Dendritic cell treated with granulocyte-macrophage colony-stimulating factor and Interleukin-4, amounts not matched to agents 40 ng/mL and 50 ng/mL, for 4 days (primary cell): ENCODE measurements at regions not wholly inside any gene's neighbourhood (a gene's known extent, or its start where the extent isn't known, plus 50 kb on each side); places are given as distances from the start of the nearest gene placed in this dataset.
"Not testable (repeated sequence)": the region's sequence is repeated elsewhere in the genome, so short reads cannot be mapped to it uniquely, and the experiment has no call there.

Experiments used
- H3K27ac Mint-ChIP-seq: one replicate; pipeline ENCODE4 v1.8.0; 2022; ENCODE audit warnings: mild to moderate bottlenecking, mixed read lengths
- H3K27me3 Mint-ChIP-seq: one replicate; pipeline ENCODE4 v1.8.0; 2022; ENCODE audit warnings: mild to moderate bottlenecking, mixed read lengths
- H3K36me3 Mint-ChIP-seq: one replicate; pipeline ENCODE4 v1.8.0; 2022; ENCODE audit warnings: low read depth, mixed read lengths
- H3K4me1 Mint-ChIP-seq: one replicate; pipeline ENCODE4 v1.8.0; 2022; ENCODE audit warnings: low read depth, mixed read lengths
- H3K4me3 Mint-ChIP-seq: one replicate; pipeline ENCODE4 v1.8.0; 2022; ENCODE audit warnings: mild to moderate bottlenecking, moderate library complexity, mixed read lengths
- H3K9me3 Mint-ChIP-seq: one replicate; pipeline ENCODE4 v1.8.0; 2022; ENCODE audit warnings: mixed read lengths
- intact Hi-C: fragments of 100-400 bp; cut with micrococcal nuclease; formaldehyde crosslinking; loops from one replicate; pipeline ENCODE4 v1.15.0; 2022

GRCh38 chrX:150227321-150227860, 135.7 kb upstream of the MAMLD1 start:
- Mint-ChIP-seq H3K27ac (no peak overlapping the region), H3K4me1 (no peaks in the 10 kb centered on the region)
- intact Hi-C loops, result no loop called here

GRCh38 chrX:150227873-150228410, 135.2 kb upstream of the MAMLD1 start:
- H3K27ac Mint-ChIP-seq, result no peak overlapping the region
- H3K36me3 Mint-ChIP-seq, result no peaks in the 10 kb centered on the region
- H3K9me3 Mint-ChIP-seq, result no peaks in the 10 kb centered on the region
- intact Hi-C loops, result no loop called here
- H3K27me3 Mint-ChIP-seq, result no peaks in the 10 kb centered on the region
- H3K4me3 Mint-ChIP-seq, result no peak overlapping the region
- no peaks in the 10 kb centered on the region for H3K4me1 Mint-ChIP-seq

More at GRCh38 chrX:150227321-150227860, 135.7 kb upstream of the MAMLD1 start:
- H3K27me3 Mint-ChIP-seq, result no peaks in the 10 kb centered on the region
- H3K4me3 Mint-ChIP-seq, result no peak overlapping the region
- no peaks in the 10 kb centered on the region for H3K9me3 Mint-ChIP-seq
- H3K36me3 Mint-ChIP-seq, result no peaks in the 10 kb centered on the region

- Mint-ChIP-seq H3K4me1 (no peaks in the 10 kb centered on the region), H3K9me3 (no peaks in the 10 kb centered on the region), H3K27ac (no peak overlapping the region), H3K36me3 (no peaks in the 10 kb centered on the region), H3K4me3 (no peak overlapping the region), H3K27me3 (no peaks in the 10 kb centered on the region)
- intact Hi-C loops, result no loop called here
Measured at GRCh38 chrX:150228431-150228830, 134.7 kb upstream of the MAMLD1 start.

GRCh38 chrX:150229030-150229429, 134.1 kb upstream of the MAMLD1 start:
- Mint-ChIP-seq H3K9me3 (no peaks in the 10 kb centered on the region), H3K4me3 (no peak overlapping the region), H3K27ac (no peak overlapping the region), H3K27me3 (no peaks in the 10 kb centered on the region), H3K4me1 (no peaks in the 10 kb centered on the region), H3K36me3 (no peaks in the 10 kb centered on the region)
- intact Hi-C loops, result no loop called here

GRCh38 chrX:150229481-150229880, 133.6 kb upstream of the MAMLD1 start:
- no peak overlapping the region for H3K4me3 Mint-ChIP-seq
- no peaks in the 10 kb centered on the region for H3K27me3 Mint-ChIP-seq
- intact Hi-C loops, result no loop called here
- no peak overlapping the region for H3K27ac Mint-ChIP-seq
- no peaks in the 10 kb centered on the region for H3K9me3 Mint-ChIP-seq
- H3K4me1 Mint-ChIP-seq, result no peaks in the 10 kb centered on the region
- no peaks in the 10 kb centered on the region for H3K36me3 Mint-ChIP-seq

- intact Hi-C loops, H3K27ac Mint-ChIP-seq, H3K27me3 Mint-ChIP-seq, H3K4me3 Mint-ChIP-seq, H3K36me3 Mint-ChIP-seq, H3K9me3 Mint-ChIP-seq, H3K4me1 Mint-ChIP-seq: not testable (repeated sequence)
Measured at GRCh38 chrX:150230952-150231351, 132.2 kb upstream of the MAMLD1 start.

- H3K27ac Mint-ChIP-seq, H3K4me1 Mint-ChIP-seq, H3K36me3 Mint-ChIP-seq, H3K27me3 Mint-ChIP-seq, H3K4me3 Mint-ChIP-seq, H3K9me3 Mint-ChIP-seq, intact Hi-C loops: not testable (repeated sequence)
Measured at GRCh38 chrX:150231368-150231767, 131.7 kb upstream of the MAMLD1 start.

GRCh38 chrX:150232222-150232621, 130.9 kb upstream of the MAMLD1 start:
- H3K4me3 Mint-ChIP-seq, H3K9me3 Mint-ChIP-seq, H3K36me3 Mint-ChIP-seq, intact Hi-C loops, H3K27me3 Mint-ChIP-seq, H3K27ac Mint-ChIP-seq, H3K4me1 Mint-ChIP-seq: not testable (repeated sequence)

GRCh38 chrX:150234126-150234525, 129.0 kb upstream of the MAMLD1 start:
- H3K9me3 Mint-ChIP-seq, result no peaks in the 10 kb centered on the region
- H3K27me3 Mint-ChIP-seq, result no peaks in the 10 kb centered on the region
- intact Hi-C loops, result no loop called here
- no peaks in the 10 kb centered on the region for H3K4me1 Mint-ChIP-seq
- H3K36me3 Mint-ChIP-seq, result no peaks in the 10 kb centered on the region
- H3K4me3 Mint-ChIP-seq, result no peak overlapping the region
- H3K27ac Mint-ChIP-seq, result no peak overlapping the region

- H3K27me3 Mint-ChIP-seq, result no peaks in the 10 kb centered on the region
- no peak overlapping the region for H3K27ac Mint-ChIP-seq
- intact Hi-C loops, result no loop called here
- H3K9me3 Mint-ChIP-seq, result no peaks in the 10 kb centered on the region
- H3K4me1 Mint-ChIP-seq, result no peaks in the 10 kb centered on the region
- no peaks in the 10 kb centered on the region for H3K36me3 Mint-ChIP-seq
- no peak overlapping the region for H3K4me3 Mint-ChIP-seq
Measured at GRCh38 chrX:150236327-150236726, 126.8 kb upstream of the MAMLD1 start.

- intact Hi-C loops, result no loop called here
- Mint-ChIP-seq H3K27ac (no peak overlapping the region), H3K27me3 (no peaks in the 10 kb centered on the region), H3K36me3 (no peaks in the 10 kb centered on the region), H3K9me3 (no peaks in the 10 kb centered on the region), H3K4me3 (no peak overlapping the region), H3K4me1 (no peaks in the 10 kb centered on the region)
Measured at GRCh38 chrX:150238632-150239382, 124.3 kb upstream of the MAMLD1 start.

GRCh38 chrX:150239946-150240642, 123.0 kb upstream of the MAMLD1 start:
- intact Hi-C loops, result no loop called here
- H3K27ac Mint-ChIP-seq, result no peak overlapping the region
- no peaks in the 10 kb centered on the region for H3K4me1 Mint-ChIP-seq
- no peaks in the 10 kb centered on the region for H3K9me3 Mint-ChIP-seq
- no peaks in the 10 kb centered on the region for H3K27me3 Mint-ChIP-seq
- no peak overlapping the region for H3K4me3 Mint-ChIP-seq
- H3K36me3 Mint-ChIP-seq, result no peaks in the 10 kb centered on the region

- H3K4me1 Mint-ChIP-seq, result no peaks in the 10 kb centered on the region
- H3K4me3 Mint-ChIP-seq, result no peak overlapping the region
- no peaks in the 10 kb centered on the region for H3K9me3 Mint-ChIP-seq
- no peak overlapping the region for H3K27ac Mint-ChIP-seq
- no peaks in the 10 kb centered on the region for H3K27me3 Mint-ChIP-seq
- no peaks in the 10 kb centered on the region for H3K36me3 Mint-ChIP-seq
- intact Hi-C loops, result no loop called here
Measured at GRCh38 chrX:150240643-150240970, 122.5 kb upstream of the MAMLD1 start.

GRCh38 chrX:150253959-150254620, 109.0 kb upstream of the MAMLD1 start:
- Mint-ChIP-seq H3K4me1 (peaks cover 7% of the 10 kb centered on the region), H3K27me3 (no peaks in the 10 kb centered on the region), H3K4me3 (no peak overlapping the region), H3K27ac (no peak overlapping the region), H3K36me3 (no peaks in the 10 kb centered on the region), H3K9me3 (no peaks in the 10 kb centered on the region)
- intact Hi-C loops, result no loop called here
